ENCODE measurements at regions not wholly inside any gene's neighbourhood (a gene's known extent, or its start where the extent isn't known, plus 50 kb on each side); places are given as distances from the start of the nearest gene placed in this dataset.

DNA sequence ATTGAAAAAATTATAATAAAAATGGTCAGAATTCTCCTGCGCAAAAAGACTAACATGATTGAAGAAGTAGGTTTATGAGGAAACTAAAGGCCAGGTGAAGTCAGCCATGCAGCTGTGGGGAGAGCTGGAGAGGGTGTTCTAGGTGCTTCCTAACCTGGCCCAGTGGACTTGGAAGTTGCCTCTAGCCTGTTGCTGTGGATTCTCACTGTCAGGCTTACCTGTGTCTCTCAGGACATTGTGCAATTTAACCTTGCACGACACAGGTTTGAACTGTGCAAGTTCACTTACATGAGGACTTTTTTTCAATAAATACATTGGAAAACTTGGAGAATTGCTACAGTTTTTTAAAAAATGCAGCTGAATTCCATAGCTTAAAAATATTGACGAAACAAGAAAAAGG is 266.4 kb downstream of the CXCL12 start:
- no peak overlapping the region for H4K5ac ChIP-seq (ENCODE audit: insufficient read length, low read depth, low read length)
- no peaks in the 10 kb centered on the region; a peak in 1 of 8 replicates for H3K36me3 ChIP-seq (ENCODE audit: control insufficient read depth in 2 of 4, insufficient read depth in 4 of 4, low read length in 3 of 4)
- ChIA-PET POLR2A (ENCODE audit: partially characterized antibody) (no interaction called here), CTCF (ENCODE audit: partially characterized antibody) (no interaction called here)
- no peak overlapping the region for H3K18ac ChIP-seq (ENCODE audit: extremely low read depth, low read length)
- H3K79me1 ChIP-seq (ENCODE audit: low read depth, low read length): no peaks in the 10 kb centered on the region
- TF ChIP-seq, protein P1, sequence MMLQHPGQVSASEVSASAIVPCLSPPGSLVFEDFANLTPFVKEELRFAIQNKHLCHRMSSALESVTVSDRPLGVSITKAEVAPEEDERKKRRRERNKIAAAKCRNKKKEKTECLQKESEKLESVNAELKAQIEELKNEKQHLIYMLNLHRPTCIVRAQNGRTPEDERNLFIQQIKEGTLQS (IDR thresholded peaks at IDR 0.05; ENCODE audit: insufficient read depth, low read depth, low read length): no peak
- TF ChIP-seq SRF (IDR thresholded peaks at IDR 0.05; ENCODE audit: low read depth, low read length) (no peak), CHD2 (IDR thresholded peaks at IDR 0.05; ENCODE audit: low read length) (no peak)
- H2BK5ac ChIP-seq (ENCODE audit: low read depth, low read length): no peak overlapping the region
- no peak overlapping the region for H3K4ac ChIP-seq (replicated peaks; ENCODE audit: insufficient read length, low read depth, low read length)
- H2BK15ac ChIP-seq (ENCODE audit: low read length): no peak overlapping the region
- H3K27ac ChIP-seq (ENCODE audit: low read depth, low read length): no peak overlapping the region
- H2AK5ac ChIP-seq (ENCODE audit: low read depth, low read length): no peak overlapping the region
- no peak overlapping the region for H2BK12ac ChIP-seq (ENCODE audit: low read depth, low read length)
- no peak overlapping the region for H2BK120ac ChIP-seq (replicated peaks; ENCODE audit: low read depth, low read length)
- no peak overlapping the region for H3K14ac ChIP-seq (ENCODE audit: insufficient read length)
- WGBS, 2 experiments (ENCODE audit: extremely low coverage in 1 of 2, insufficient coverage in 1 of 2, insufficient read length in 1 of 2, insufficient replicate concordance in 2 of 2, low coverage in 1 of 2, low lambda C conversion rate in 2 of 2, missing lambda C conversion rate in 1 of 2): 97% methylated on average over 3 of the region's 3 CpGs; no CpG with 5 or more reads in 1 of the 2 experiments
- DNase-seq (ENCODE audit: low read depth in 1 of 2, low spot score in 2 of 2) (no peak), FAIRE-seq (no peak)
- H3K23ac ChIP-seq (ENCODE audit: insufficient read length): no peak overlapping the region
- no peak overlapping the region for H4K8ac ChIP-seq (ENCODE audit: extremely low read depth, insufficient read depth, low read length)
- H3K27me3 ChIP-seq (replicated peaks in 1 of 4; ENCODE audit: control insufficient read depth in 3 of 4, extremely low read depth in 1 of 4, insufficient read depth in 3 of 4, low read length in 3 of 4): no peaks in the 10 kb centered on the region
- no peak overlapping the region for H4K91ac ChIP-seq (replicated peaks; ENCODE audit: insufficient read length, low read length)
- H3K23me2 ChIP-seq (ENCODE audit: low read depth, low read length): no peaks in the 10 kb centered on the region
- H3K56ac ChIP-seq (replicated peaks; ENCODE audit: insufficient read length, low read depth, low read length): no peak overlapping the region
- H3K4me2 ChIP-seq (ENCODE audit: insufficient read depth in 1 of 2, low read depth in 2 of 2, low read length in 2 of 2): no peak overlapping the region
- H3K4me1 ChIP-seq (replicated peaks in 1 of 4; ENCODE audit: control insufficient read depth in 3 of 4, insufficient read depth in 4 of 4, low read length in 3 of 4): no peaks in the 10 kb centered on the region
- H3K9ac ChIP-seq (replicated peaks in 1 of 4; ENCODE audit: extremely low read depth in 1 of 4, low read depth in 3 of 4, low read length in 3 of 4): no peak overlapping the region
- H2BK20ac ChIP-seq (ENCODE audit: low read length): no peak overlapping the region
- no peaks in the 10 kb centered on the region for H3K79me2 ChIP-seq (ENCODE audit: control insufficient read depth in 1 of 2, insufficient read depth in 2 of 2, low read length in 2 of 2)
- 0 out of 4 replicates have a peak, but pooled peaks cover 0 to 2% of the 10 kb centered on the region in 2 experiments for H3K9me3 ChIP-seq (ENCODE audit: insufficient read depth in 2 of 2, low read depth in 1 of 2, low read length in 1 of 2)
- H3K4me3 ChIP-seq (ENCODE audit: extremely low read depth in 1 of 4, insufficient read depth in 2 of 4, low read depth in 3 of 4, low read length in 4 of 4): no peak overlapping the region
- no peak overlapping the region for H2AFZ ChIP-seq (ENCODE audit: low read length)
- no peaks in the 10 kb centered on the region for H4K20me1 ChIP-seq (replicated peaks in 1 of 2; ENCODE audit: control insufficient read depth in 1 of 2, insufficient read depth in 2 of 2, low read length in 2 of 2)

All from H1 (cell line).